ENCODE measurements at regions not wholly inside any gene's neighbourhood (a gene's known extent, or its start where the extent isn't known, plus 50 kb on each side); places are given as distances from the start of the nearest gene placed in this dataset.

DNA sequence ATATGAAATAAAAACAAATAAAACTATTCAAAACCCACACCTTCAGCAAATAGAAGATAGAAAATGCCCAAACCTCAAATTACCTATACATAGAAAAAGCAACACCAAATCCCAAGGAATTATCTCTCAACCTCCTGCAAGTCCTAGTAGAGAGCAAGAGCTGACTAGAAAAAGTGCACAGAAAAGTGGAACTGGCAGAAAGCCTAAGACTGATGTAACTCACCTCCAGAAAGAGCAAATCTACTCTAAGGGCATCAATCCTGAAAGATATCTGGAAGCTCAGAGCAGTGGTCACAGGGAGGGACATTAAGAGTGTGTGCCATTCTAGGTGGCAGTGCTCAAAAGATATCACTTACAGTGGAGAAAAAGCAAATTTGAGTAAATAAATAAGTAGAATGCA lies 62.1 kb upstream of the PLEKHG7 start:
- TF ChIP-seq, protein P1, sequence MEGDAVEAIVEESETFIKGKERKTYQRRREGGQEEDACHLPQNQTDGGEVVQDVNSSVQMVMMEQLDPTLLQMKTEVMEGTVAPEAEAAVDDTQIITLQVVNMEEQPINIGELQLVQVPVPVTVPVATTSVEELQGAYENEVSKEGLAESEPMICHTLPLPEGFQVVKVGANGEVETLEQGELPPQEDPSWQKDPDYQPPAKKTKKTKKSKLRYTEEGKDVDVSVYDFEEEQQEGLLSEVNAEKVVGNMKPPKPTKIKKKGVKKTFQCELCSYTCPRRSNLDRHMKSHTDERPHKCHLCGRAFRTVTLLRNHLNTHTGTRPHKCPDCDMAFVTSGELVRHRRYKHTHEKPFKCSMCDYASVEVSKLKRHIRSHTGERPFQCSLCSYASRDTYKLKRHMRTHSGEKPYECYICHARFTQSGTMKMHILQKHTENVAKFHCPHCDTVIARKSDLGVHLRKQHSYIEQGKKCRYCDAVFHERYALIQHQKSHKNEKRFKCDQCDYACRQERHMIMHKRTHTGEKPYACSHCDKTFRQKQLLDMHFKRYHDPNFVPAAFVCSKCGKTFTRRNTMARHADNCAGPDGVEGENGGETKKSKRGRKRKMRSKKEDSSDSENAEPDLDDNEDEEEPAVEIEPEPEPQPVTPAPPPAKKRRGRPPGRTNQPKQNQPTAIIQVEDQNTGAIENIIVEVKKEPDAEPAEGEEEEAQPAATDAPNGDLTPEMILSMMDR (IDR thresholded peaks at IDR 0.05; ENCODE audit: extremely low read depth, low read depth, low read length), result no peak
- DNase-seq (ENCODE audit: insufficient read length, low spot score, missing footprints), result no peak

GRCh38 chr12:92639017-92639416 lies 63.8 kb upstream of the PLEKHG7 start:
- H3K79me2 ChIP-seq (ENCODE audit: insufficient read depth, low read length), result no peaks in the 10 kb centered on the region

More for the DNA sequence above, 62.1 kb upstream of the PLEKHG7 start:
- no peaks in the 10 kb centered on the region for H3K4me1 ChIP-seq (ENCODE audit: insufficient read depth, low read length)
- no peaks in the 10 kb centered on the region for H4K20me1 ChIP-seq (ENCODE audit: insufficient read depth, low read length)
- H3K27me3 ChIP-seq (ENCODE audit: insufficient read depth, low read length), result no peaks in the 10 kb centered on the region
- H3K79me2 ChIP-seq (ENCODE audit: insufficient read depth, low read length), result no peaks in the 10 kb centered on the region
- no peak overlapping the region for H3K4me2 ChIP-seq (ENCODE audit: insufficient read depth, low read length)
- H2AFZ ChIP-seq (ENCODE audit: low read length), result no peak overlapping the region
- no peaks in the 10 kb centered on the region for H3K36me3 ChIP-seq (ENCODE audit: insufficient read depth, low read length)
- H3K4me3 ChIP-seq (ENCODE audit: insufficient read depth, low read length), result no peak overlapping the region
- no peaks in the 10 kb centered on the region for H3K9me3 ChIP-seq (ENCODE audit: low read depth, low read length)
- no peak overlapping the region for H3K27ac ChIP-seq (ENCODE audit: low read depth, low read length)

GRCh38 chr12:92634730-92635129 lies 68.1 kb upstream of the PLEKHG7 start:
- Histone ChIP-seq H4K20me1 (ENCODE audit: insufficient read depth, low read length) (no peaks in the 10 kb centered on the region), H3K4me1 (ENCODE audit: insufficient read depth, low read length) (peaks cover under 1% of the 10 kb centered on the region), H3K79me2 (ENCODE audit: insufficient read depth, low read length) (no peaks in the 10 kb centered on the region), H3K4me2 (ENCODE audit: insufficient read depth, low read length) (no peak overlapping the region), H3K9me3 (ENCODE audit: low read depth, low read length) (no peaks in the 10 kb centered on the region), H3K27me3 (ENCODE audit: insufficient read depth, low read length) (no peaks in the 10 kb centered on the region), H3K4me3 (ENCODE audit: insufficient read depth, low read length) (no peak overlapping the region), H3K27ac (ENCODE audit: low read depth, low read length) (no peak overlapping the region), H2AFZ (ENCODE audit: low read length) (peak overlapping the region; percentile 33), H3K36me3 (ENCODE audit: insufficient read depth, low read length) (no peaks in the 10 kb centered on the region)
- TF ChIP-seq, protein P1 (IDR thresholded peaks at IDR 0.05; ENCODE audit: extremely low read depth, low read depth, low read length), result no peak
- DNase-seq (ENCODE audit: insufficient read length, low spot score, missing footprints), result no peak

More at GRCh38 chr12:92639017-92639416, 63.8 kb upstream of the PLEKHG7 start:
- no peak overlapping the region for H3K27ac ChIP-seq (ENCODE audit: low read depth, low read length)
- H2AFZ ChIP-seq (ENCODE audit: low read length), result no peak overlapping the region
- H3K4me1 ChIP-seq (ENCODE audit: insufficient read depth, low read length), result no peaks in the 10 kb centered on the region
- no peak for DNase-seq (ENCODE audit: insufficient read length, low spot score, missing footprints)
- no peaks in the 10 kb centered on the region for H3K36me3 ChIP-seq (ENCODE audit: insufficient read depth, low read length)
- H3K9me3 ChIP-seq (ENCODE audit: low read depth, low read length), result no peaks in the 10 kb centered on the region
- no peaks in the 10 kb centered on the region for H4K20me1 ChIP-seq (ENCODE audit: insufficient read depth, low read length)
- H3K4me2 ChIP-seq (ENCODE audit: insufficient read depth, low read length), result no peak overlapping the region
- H3K4me3 ChIP-seq (ENCODE audit: insufficient read depth, low read length), result no peak overlapping the region
- TF ChIP-seq, protein P1 (IDR thresholded peaks at IDR 0.05; ENCODE audit: extremely low read depth, low read depth, low read length), result no peak
- H3K27me3 ChIP-seq (ENCODE audit: insufficient read depth, low read length), result no peaks in the 10 kb centered on the region

- no peak overlapping the region for H3K4me2 ChIP-seq (ENCODE audit: insufficient read depth, low read length)
- no peaks in the 10 kb centered on the region for H3K9me3 ChIP-seq (ENCODE audit: low read depth, low read length)
- no peaks in the 10 kb centered on the region for H3K27me3 ChIP-seq (ENCODE audit: insufficient read depth, low read length)
- TF ChIP-seq, protein P1 (IDR thresholded peaks at IDR 0.05; ENCODE audit: extremely low read depth, low read depth, low read length), result no peak
- H3K79me2 ChIP-seq (ENCODE audit: insufficient read depth, low read length), result no peaks in the 10 kb centered on the region
- H4K20me1 ChIP-seq (ENCODE audit: insufficient read depth, low read length), result no peaks in the 10 kb centered on the region
- H3K36me3 ChIP-seq (ENCODE audit: insufficient read depth, low read length), result no peaks in the 10 kb centered on the region
- H3K27ac ChIP-seq (ENCODE audit: low read depth, low read length), result no peak overlapping the region
- no peak overlapping the region for H2AFZ ChIP-seq (ENCODE audit: low read length)
- DNase-seq (ENCODE audit: insufficient read length, low spot score, missing footprints), result no peak
- no peak overlapping the region for H3K4me3 ChIP-seq (ENCODE audit: insufficient read depth, low read length)
- peaks cover 6% of the 10 kb centered on the region for H3K4me1 ChIP-seq (ENCODE audit: insufficient read depth, low read length)
These were observed 68.6 kb upstream of the PLEKHG7 start for GRCh38 chr12:92634202-92634601.

All from osteoblast (primary cell).